GM23338 (cell line): ENCODE measurements at regions not wholly inside any gene's neighbourhood (a gene's known extent, or its start where the extent isn't known, plus 50 kb on each side); places are given as distances from the start of the nearest gene placed in this dataset.
"Not testable (repeated sequence)": the region's sequence is repeated elsewhere in the genome, so short reads cannot be mapped to it uniquely, and the experiment has no call there.

Experiments
- CREB1 ChIP-seq: fragments of 250-450 bp; sonication (Bioruptor Pico); IDR thresholded peaks from 2 replicates; pipeline ENCODE4 v1.5.0; 2020; ENCODE audit warnings: low read depth, mild to moderate bottlenecking, moderate library complexity
- CTCF ChIP-seq, 2 experiments: fragments of 200-600 bp in 1 of 2; sonication (generic) in 1 of 2; conservative IDR thresholded peaks; 2 replicates each; pipeline versions ENCODE4 v1.5.1 to v1.6.1; 2016 to 2017; ENCODE audit warnings: antibody characterized with exemption in 2 of 2, low read depth in 2 of 2, mild to moderate bottlenecking in 2 of 2, moderate library complexity in 1 of 2
- ETS1 ChIP-seq: IDR thresholded peaks from 2 replicates; pipeline ENCODE4 v1.6.1; 2016; ENCODE audit warnings: antibody characterized with exemption
- EZH2 ChIP-seq: fragments of 200-600 bp; sonication (generic); IDR thresholded peaks from one replicate; pipeline ENCODE4 v1.8.0; 2017; ENCODE audit warnings: antibody characterized with exemption, mild to moderate bottlenecking, low read depth; ENCODE audit not compliant: unreplicated experiment
- EZH2phosphoT487 ChIP-seq: fragments of 200-600 bp; sonication (generic); IDR thresholded peaks from one replicate; pipeline ENCODE4 v1.8.1; 2018; ENCODE audit warnings: antibody characterized with exemption; ENCODE audit not compliant: unreplicated experiment
- JUNB ChIP-seq: IDR thresholded peaks from one replicate; pipeline ENCODE4 v1.6.1; 2016; ENCODE audit warnings: antibody characterized with exemption; ENCODE audit not compliant: unreplicated experiment
- NANOG ChIP-seq: IDR thresholded peaks from 2 replicates; pipeline ENCODE4 v1.6.1; 2016; ENCODE audit warnings: antibody characterized with exemption, borderline replicate concordance
- POLR2AphosphoS5 ChIP-seq: IDR thresholded peaks from 2 replicates; pipeline ENCODE4 v1.6.1; 2016; ENCODE audit warnings: antibody characterized with exemption, low read depth
- REST ChIP-seq: IDR thresholded peaks from one replicate; pipeline ENCODE4 v1.6.1; 2018; ENCODE audit warnings: antibody characterized with exemption; ENCODE audit not compliant: unreplicated experiment
- ZNF114 ChIP-seq: fragments of 250-450 bp; sonication (Bioruptor Pico); IDR thresholded peaks from 2 replicates; pipeline ENCODE4 v1.5.0; 2020; ENCODE audit warnings: mild to moderate bottlenecking, moderate library complexity
- ZNF331 ChIP-seq: fragments of 250-450 bp; sonication (Bioruptor Pico); IDR thresholded peaks from 2 replicates; pipeline ENCODE4 v1.5.0; 2020; ENCODE audit warnings: low read depth, mild to moderate bottlenecking, moderate library complexity

- TF ChIP-seq REST; CTCF (conservative IDR thresholded peaks at IDR 0.05; ENCODE audit: low read depth in 2 of 2); POLR2AphosphoS5; ZNF114 (CRISPR knock-in tag); CREB1 (CRISPR knock-in tag); ZNF331; EZH2phosphoT487; ETS1; EZH2; JUNB; NANOG: not testable (repeated sequence)
Observed at GRCh38 chr18:14458009-14458945, 85.1 kb downstream of the POTEC start.
